SHP77 (cell line): ENCODE measurements at regions not wholly inside any gene's neighbourhood (a gene's known extent, or its start where the extent isn't known, plus 50 kb on each side); places are given as distances from the start of the nearest gene placed in this dataset.

Experiments used
- DNase-seq, 2 experiments: peaks; one replicate each; lab custom pipeline; 2025; lab: John Stamatoyannopoulos, UW

GRCh38 chr1:22350171-22350923 lies 101.3 kb upstream of the ZBTB40 start:
- no peak for DNase-seq

- DNase-seq, result no peak
Measured at GRCh38 chr1:22350924-22351767, 100.5 kb upstream of the ZBTB40 start.

GRCh38 chr1:22351768-22352080 lies 99.9 kb upstream of the ZBTB40 start:
- no peak for DNase-seq

- no peak for DNase-seq
Measured at GRCh38 chr1:22352355-22352754, 99.3 kb upstream of the ZBTB40 start.

- DNase-seq, result no peak
Measured at GRCh38 chr1:22352896-22353295, 98.8 kb upstream of the ZBTB40 start.

- DNase-seq, result no peak
Measured at GRCh38 chr1:22359427-22359826, 92.2 kb upstream of the ZBTB40 start.

GRCh38 chr1:22362626-22363402 lies 88.8 kb upstream of the ZBTB40 start:
- DNase-seq, result no peak

- no peak for DNase-seq
Measured at GRCh38 chr1:22363403-22364325, 88.0 kb upstream of the ZBTB40 start.

- no peak for DNase-seq
Measured at GRCh38 chr1:22364326-22364650, 87.4 kb upstream of the ZBTB40 start.

GRCh38 chr1:22364764-22365163 lies 86.9 kb upstream of the ZBTB40 start:
- DNase-seq, result no peak

GRCh38 chr1:22365331-22366295 lies 86.0 kb upstream of the ZBTB40 start:
- no peak for DNase-seq

GRCh38 chr1:22366346-22366745 lies 85.3 kb upstream of the ZBTB40 start:
- no peak for DNase-seq

- DNase-seq, result no peak
Measured at GRCh38 chr1:22368125-22368524, 83.5 kb upstream of the ZBTB40 start.

- DNase-seq, result no peak
Measured at GRCh38 chr1:22369294-22370189, 82.1 kb upstream of the ZBTB40 start.

GRCh38 chr1:22370190-22370498 lies 81.5 kb upstream of the ZBTB40 start:
- DNase-seq, result no peak

- no peak for DNase-seq
Measured at GRCh38 chr1:22371408-22371807, 80.2 kb upstream of the ZBTB40 start.

GRCh38 chr1:22373252-22373651 lies 78.4 kb upstream of the ZBTB40 start:
- DNase-seq, result no peak

GRCh38 chr1:22374001-22374400 lies 77.7 kb upstream of the ZBTB40 start:
- DNase-seq, result no peak

- DNase-seq, result no peak
Measured at GRCh38 chr1:22375601-22376000, 76.0 kb upstream of the ZBTB40 start.

- no peak for DNase-seq
Measured at GRCh38 chr1:22376001-22376400, 75.7 kb upstream of the ZBTB40 start.
